Smooth muscle cell (in vitro differentiated cells): ENCODE measurements at regions not wholly inside any gene's neighbourhood (a gene's known extent, or its start where the extent isn't known, plus 50 kb on each side); places are given as distances from the start of the nearest gene placed in this dataset.

Experiments used
- DNase-seq: peaks from one replicate; lab custom pipeline; 2025; ENCODE audit not compliant: unreplicated experiment; lab: John Stamatoyannopoulos, UW
- H2AFZ ChIP-seq: fragments of 200-600 bp; sonication (generic); 2 replicates; pipeline ENCODE4 v1.6.0; 2016; ENCODE audit warnings: antibody characterized with exemption, low read depth, mild to moderate bottlenecking
- H3F3A ChIP-seq: fragments of 200-600 bp; sonication (generic); 2 replicates; pipeline ENCODE4 v1.6.0; 2017; ENCODE audit warnings: antibody characterized with exemption, low read depth
- H3K27ac ChIP-seq: fragments of 200-600 bp; sonication (generic); 2 replicates; pipeline ENCODE4 v1.5.1; 2016; ENCODE audit warnings: low read depth, mild to moderate bottlenecking
- H3K27me3 ChIP-seq: fragments of 200-600 bp; sonication (generic); 2 replicates; pipeline ENCODE4 v1.6.1; 2016; ENCODE audit warnings: low read depth, mild to moderate bottlenecking
- H3K36me3 ChIP-seq: fragments of 200-600 bp; sonication (generic); 2 replicates; pipeline ENCODE4 v1.5.1; 2016; ENCODE audit warnings: low read depth
- H3K4me1 ChIP-seq: fragments of 200-600 bp; sonication (generic); 2 replicates; pipeline ENCODE4 v1.5.1; 2016; ENCODE audit warnings: low read depth
- H3K4me2 ChIP-seq: fragments of 200-600 bp; sonication (generic); 2 replicates; pipeline ENCODE4 v1.6.0; 2016; ENCODE audit warnings: mild to moderate bottlenecking
- H3K4me3 ChIP-seq: fragments of 200-600 bp; sonication (generic); 2 replicates; pipeline ENCODE4 v1.5.1; 2016; ENCODE audit warnings: mild to moderate bottlenecking
- H3K79me2 ChIP-seq: fragments of 200-600 bp; sonication (generic); 2 replicates; pipeline ENCODE4 v1.6.0; 2016; ENCODE audit warnings: low read depth, mild to moderate bottlenecking
- H3K9ac ChIP-seq: fragments of 200-600 bp; sonication (generic); 2 replicates; pipeline ENCODE4 v1.6.0; 2016; ENCODE audit warnings: low read depth
- H3K9me3 ChIP-seq: fragments of 200-600 bp; sonication (generic); replicated peaks from 2 replicates; pipeline ENCODE4 v1.5.1; 2016; ENCODE audit warnings: low read depth
- H4K20me1 ChIP-seq: fragments of 200-600 bp; sonication (generic); 2 replicates; pipeline ENCODE4 v1.6.0; 2016; ENCODE audit warnings: low read depth
- WGBS: methylation state at CpG from one replicate; pipeline ENCODE4 v1.1.7; 2016; ENCODE audit warnings: low lambda C conversion rate; 5-methylcytosine and 5-hydroxymethylcytosine counted together
- TF ChIP-seq, protein P1 (sequence below): fragments of 200-600 bp; sonication (generic); IDR thresholded peaks from 2 replicates; pipeline ENCODE4 v1.5.1; 2017; ENCODE audit warnings: borderline replicate concordance, mild to moderate bottlenecking, antibody characterized with exemption; ENCODE audit not compliant: insufficient read depth, poor library complexity, severe bottlenecking

DNA sequence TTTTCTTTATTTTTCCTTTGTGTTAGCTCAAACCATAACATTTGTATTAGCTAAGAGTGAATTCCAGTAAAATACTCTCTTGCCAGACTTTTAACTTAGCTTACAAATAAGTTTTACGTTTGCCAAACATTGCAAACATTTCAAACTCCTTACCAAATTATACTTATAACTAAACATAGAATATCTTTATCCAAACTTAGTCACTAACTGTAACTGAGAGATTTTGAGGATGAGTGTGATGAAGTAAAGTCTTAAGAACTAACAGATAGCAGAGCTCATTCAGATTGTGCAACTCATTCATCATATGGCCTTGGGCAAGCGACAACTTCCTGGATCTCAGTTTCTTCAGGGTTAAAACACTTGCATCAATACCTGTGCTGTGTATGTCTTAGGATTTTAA, 533.7 kb downstream of the TDRD15 start:
- H2AFZ ChIP-seq, result no peak overlapping the region
- no peak overlapping the region for H3K27ac ChIP-seq
- H4K20me1 ChIP-seq, result no peaks in the 10 kb centered on the region
- H3K36me3 ChIP-seq, result no peaks in the 10 kb centered on the region
- H3K4me1 ChIP-seq, result peaks cover 14% of the 10 kb centered on the region
- DNase-seq, result no peak
- H3K9ac ChIP-seq, result no peak overlapping the region
- no peaks in the 10 kb centered on the region for H3K27me3 ChIP-seq
- H3K4me2 ChIP-seq, result peak overlapping the region; percentile 26
- TF ChIP-seq, protein P1, sequence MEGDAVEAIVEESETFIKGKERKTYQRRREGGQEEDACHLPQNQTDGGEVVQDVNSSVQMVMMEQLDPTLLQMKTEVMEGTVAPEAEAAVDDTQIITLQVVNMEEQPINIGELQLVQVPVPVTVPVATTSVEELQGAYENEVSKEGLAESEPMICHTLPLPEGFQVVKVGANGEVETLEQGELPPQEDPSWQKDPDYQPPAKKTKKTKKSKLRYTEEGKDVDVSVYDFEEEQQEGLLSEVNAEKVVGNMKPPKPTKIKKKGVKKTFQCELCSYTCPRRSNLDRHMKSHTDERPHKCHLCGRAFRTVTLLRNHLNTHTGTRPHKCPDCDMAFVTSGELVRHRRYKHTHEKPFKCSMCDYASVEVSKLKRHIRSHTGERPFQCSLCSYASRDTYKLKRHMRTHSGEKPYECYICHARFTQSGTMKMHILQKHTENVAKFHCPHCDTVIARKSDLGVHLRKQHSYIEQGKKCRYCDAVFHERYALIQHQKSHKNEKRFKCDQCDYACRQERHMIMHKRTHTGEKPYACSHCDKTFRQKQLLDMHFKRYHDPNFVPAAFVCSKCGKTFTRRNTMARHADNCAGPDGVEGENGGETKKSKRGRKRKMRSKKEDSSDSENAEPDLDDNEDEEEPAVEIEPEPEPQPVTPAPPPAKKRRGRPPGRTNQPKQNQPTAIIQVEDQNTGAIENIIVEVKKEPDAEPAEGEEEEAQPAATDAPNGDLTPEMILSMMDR, result no peak
- peaks cover 12% of the 10 kb centered on the region for H3F3A ChIP-seq
- H3K4me3 ChIP-seq, result no peak overlapping the region
- no peaks in the 10 kb centered on the region for H3K9me3 ChIP-seq
- no peaks in the 10 kb centered on the region for H3K79me2 ChIP-seq
- WGBS, result 32% methylated on average over 2 of the region's 2 CpGs

DNA sequence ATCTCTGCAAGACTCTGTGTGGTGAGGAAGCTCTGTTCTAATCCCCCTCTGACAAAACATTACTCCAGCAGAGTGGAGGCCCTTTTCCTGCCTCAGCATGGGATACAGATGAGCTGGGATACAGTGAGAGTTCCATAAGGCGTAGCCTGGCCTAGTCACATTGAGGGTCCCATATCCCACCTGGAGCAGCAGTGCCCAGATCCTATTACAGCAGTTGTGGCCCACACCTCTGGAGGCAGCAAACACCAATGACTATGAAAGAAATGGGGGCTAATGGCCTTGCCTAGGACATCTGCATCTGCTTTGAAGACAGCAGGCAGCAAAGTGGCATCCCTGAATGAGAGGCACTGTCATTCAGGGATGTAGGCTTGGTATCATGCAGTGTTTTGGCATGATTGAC, 534.5 kb downstream of the TDRD15 start:
- Histone ChIP-seq H3K4me2 (peak overlapping the region; percentile 54), H3K4me3 (no peak overlapping the region), H3K9ac (no peak overlapping the region), H3F3A (peaks cover 12% of the 10 kb centered on the region), H3K9me3 (no peaks in the 10 kb centered on the region), H3K4me1 (peaks cover 6% of the 10 kb centered on the region), H3K36me3 (no peaks in the 10 kb centered on the region), H3K79me2 (no peaks in the 10 kb centered on the region), H3K27ac (peak overlapping the region; percentile 18), H4K20me1 (no peaks in the 10 kb centered on the region), H3K27me3 (no peaks in the 10 kb centered on the region), H2AFZ (no peak overlapping the region)
- TF ChIP-seq, protein P1, result no peak
- 71% methylated on average over 1 of the region's 1 CpG for WGBS
- DNase-seq, result no peak

DNA sequence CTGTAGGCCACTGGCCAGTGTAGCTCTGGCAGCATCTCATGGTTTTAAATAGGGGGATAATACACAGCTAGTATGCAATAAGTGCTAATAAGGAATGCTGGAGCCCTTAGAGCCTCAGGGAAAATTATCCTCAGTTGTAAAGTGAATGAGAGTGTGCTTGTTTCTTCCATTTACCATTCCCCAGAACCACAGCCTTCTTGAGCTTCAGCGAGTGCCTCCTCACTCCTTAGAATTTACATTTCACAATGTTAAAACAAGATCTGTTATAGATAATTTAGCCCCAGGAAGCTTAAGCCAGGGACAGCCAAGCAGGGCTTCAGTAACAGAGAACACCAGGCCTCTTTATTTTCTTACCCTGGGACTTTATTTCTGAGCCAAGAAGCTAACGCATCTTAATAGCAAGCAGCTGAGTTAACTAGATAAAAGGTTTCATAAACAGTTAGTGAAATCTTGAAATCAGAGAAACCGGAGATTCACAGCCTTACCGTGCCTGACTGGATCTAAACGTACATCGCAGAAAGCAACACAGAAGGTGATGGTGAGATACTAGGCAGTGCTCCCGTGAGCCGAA, 535.2 kb downstream of the TDRD15 start:
- Histone ChIP-seq H3F3A (peaks cover 12% of the 10 kb centered on the region), H3K9ac (no peak overlapping the region), H3K79me2 (no peaks in the 10 kb centered on the region), H3K27me3 (no peaks in the 10 kb centered on the region), H3K4me1 (peaks cover 6% of the 10 kb centered on the region), H3K9me3 (no peaks in the 10 kb centered on the region), H4K20me1 (no peaks in the 10 kb centered on the region), H3K4me3 (no peak overlapping the region), H3K36me3 (no peaks in the 10 kb centered on the region), H3K27ac (peak overlapping the region; percentile 25), H2AFZ (peak overlapping the region; percentile 32), H3K4me2 (peak overlapping the region; percentile 54)
- WGBS, result 26% methylated on average over 8 of the region's 8 CpGs
- DNase-seq, result no peak
- TF ChIP-seq, protein P1, result no peak

DNA sequence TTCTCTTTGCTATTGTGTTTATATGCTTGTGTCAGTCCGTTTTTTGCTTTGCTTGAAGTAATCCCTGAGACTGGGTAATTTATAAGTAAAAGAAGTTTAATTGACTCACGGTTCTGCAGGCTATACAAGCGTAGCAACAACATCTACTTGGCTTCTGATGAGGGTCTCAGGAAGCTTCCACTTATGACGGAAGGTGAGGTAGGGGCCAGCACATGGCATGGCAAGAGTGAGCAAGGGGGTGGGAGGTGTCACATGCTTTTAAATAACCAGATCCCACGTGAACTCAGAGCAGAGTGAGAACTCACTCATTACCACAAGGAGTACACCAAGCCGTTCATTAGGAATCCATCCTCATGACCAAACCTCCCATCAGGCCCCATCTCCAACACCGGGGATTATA, 540.3 kb downstream of the TDRD15 start:
- Histone ChIP-seq H3K9me3 (no peaks in the 10 kb centered on the region), H3K36me3 (no peaks in the 10 kb centered on the region), H3K79me2 (no peaks in the 10 kb centered on the region), H3K9ac (no peak overlapping the region), H3K4me2 (no peak overlapping the region), H3K4me3 (no peak overlapping the region), H2AFZ (no peak overlapping the region), H3K4me1 (no peaks in the 10 kb centered on the region), H4K20me1 (no peaks in the 10 kb centered on the region), H3K27me3 (no peaks in the 10 kb centered on the region), H3F3A (no peaks in the 10 kb centered on the region), H3K27ac (no peak overlapping the region)
- WGBS, result 91% methylated on average over 7 of the region's 7 CpGs
- DNase-seq, result no peak
- TF ChIP-seq, protein P1, result no peak
